Trophoblast cell (in vitro differentiated cells and primary cell): ENCODE measurements at regions not wholly inside any gene's neighbourhood (a gene's known extent, or its start where the extent isn't known, plus 50 kb on each side); places are given as distances from the start of the nearest gene placed in this dataset.
"Not testable (repeated sequence)": the region's sequence is repeated elsewhere in the genome, so short reads cannot be mapped to it uniquely, and the experiment has no call there.

Experiments
- DNase-seq, 2 donors: peaks; one replicate each; pipeline ENCODE4 v3.0.0-alpha.2; 2016
- H2AFZ ChIP-seq: 2 replicates; pipeline ENCODE4 v1.6.1; 2013; ENCODE audit warnings: low read length, moderate library complexity, mild to moderate bottlenecking; ENCODE audit not compliant: insufficient read depth, poor library complexity
- H2AK5ac ChIP-seq: 2 replicates; pipeline ENCODE4 v1.6.1; 2013; ENCODE audit warnings: mild to moderate bottlenecking, low read length
- H2BK120ac ChIP-seq: 2 replicates; pipeline ENCODE4 v1.6.1; 2013; ENCODE audit warnings: low read length, mild to moderate bottlenecking, moderate library complexity; ENCODE audit not compliant: insufficient read depth, poor library complexity
- H2BK12ac ChIP-seq: 2 replicates; pipeline ENCODE4 v1.6.1; 2013; ENCODE audit warnings: mild to moderate bottlenecking, low read length, moderate library complexity
- H2BK5ac ChIP-seq: 2 replicates; pipeline ENCODE4 v1.6.1; 2013; ENCODE audit warnings: low read length, low read depth, moderate library complexity, mild to moderate bottlenecking; ENCODE audit not compliant: poor library complexity
- H3K14ac ChIP-seq: 2 replicates; pipeline ENCODE4 v1.6.1; 2013; ENCODE audit warnings: mild to moderate bottlenecking, low read length
- H3K18ac ChIP-seq: 2 replicates; pipeline ENCODE4 v1.6.1; 2013; ENCODE audit warnings: mild to moderate bottlenecking, low read length
- H3K23ac ChIP-seq: 2 replicates; pipeline ENCODE4 v1.6.1; 2013; ENCODE audit warnings: low read length
- H3K27ac ChIP-seq: 2 replicates; pipeline ENCODE4 v1.5.1; 2013; ENCODE audit warnings: low read depth, mild to moderate bottlenecking, inconsistent platforms, low read length, moderate library complexity
- H3K27me3 ChIP-seq: 2 replicates; pipeline ENCODE4 v1.6.1; 2013; ENCODE audit warnings: inconsistent platforms, mild to moderate bottlenecking, low read length, moderate library complexity; ENCODE audit not compliant: insufficient read depth
- H3K36me3 ChIP-seq, 2 experiments: 1 replicate in 1 of 2; 2 replicates in 1 of 2; pipeline ENCODE4 v1.6.1; 2013; ENCODE audit warnings: low read length in 2 of 2, mild to moderate bottlenecking in 2 of 2, moderate library complexity in 1 of 2; ENCODE audit not compliant: insufficient read depth in 2 of 2, control insufficient read depth in 1 of 2
- H3K4ac ChIP-seq: 2 replicates; pipeline ENCODE4 v1.6.1; 2013; ENCODE audit warnings: low read depth, mild to moderate bottlenecking, low read length, moderate library complexity
- H3K4me1 ChIP-seq, 2 experiments: 1 replicate in 1 of 2; 2 replicates in 1 of 2; pipeline ENCODE4 v1.6.1; 2013; ENCODE audit warnings: low read length in 2 of 2, mild to moderate bottlenecking in 2 of 2, moderate library complexity in 1 of 2; ENCODE audit not compliant: insufficient read depth in 2 of 2, control insufficient read depth in 1 of 2
- H3K4me2 ChIP-seq: 2 replicates; pipeline ENCODE4 v1.6.1; 2013; ENCODE audit warnings: inconsistent platforms, mild to moderate bottlenecking, low read length, moderate library complexity
- H3K4me3 ChIP-seq: 2 replicates; pipeline ENCODE4 v1.5.1; 2013; ENCODE audit warnings: mild to moderate bottlenecking, low read depth, low read length, inconsistent platforms
- H3K79me1 ChIP-seq: one replicate; pipeline ENCODE4 v1.6.1; 2013; ENCODE audit warnings: low read length
- H3K79me2 ChIP-seq: 2 replicates; pipeline ENCODE4 v1.6.1; 2013; ENCODE audit warnings: low read length, mild to moderate bottlenecking; ENCODE audit not compliant: control insufficient read depth, insufficient read depth, poor library complexity
- H3K9ac ChIP-seq: 2 replicates; pipeline ENCODE4 v1.6.1; 2013; ENCODE audit warnings: mild to moderate bottlenecking, low read length
- H3K9me3 ChIP-seq: 2 replicates; pipeline ENCODE4 v1.6.1; 2013; ENCODE audit warnings: low read depth, mild to moderate bottlenecking, control low read depth, inconsistent platforms, low read length; ENCODE audit not compliant: insufficient read depth
- H4K12ac ChIP-seq: 2 replicates; pipeline ENCODE4 v1.6.1; 2013; ENCODE audit warnings: low read depth, mild to moderate bottlenecking, low read length, moderate library complexity
- H4K8ac ChIP-seq: 2 replicates; pipeline ENCODE4 v1.6.1; 2013; ENCODE audit warnings: low read depth, mild to moderate bottlenecking, low read length, moderate library complexity
- H4K91ac ChIP-seq: one replicate; pipeline ENCODE4 v1.6.1; 2013; ENCODE audit warnings: low read depth, mild to moderate bottlenecking, low read length, moderate library complexity
- WGBS: extraction: QIAGEN DNeasy Blood & Tissue Kit; methylation state at CpG from one replicate; pipeline ENCODE4 v1.1.7; 2013; ENCODE audit warnings: missing lambda C conversion rate; ENCODE audit not compliant: insufficient read length, insufficient coverage; ENCODE audit errors: extremely low coverage; 5-methylcytosine and 5-hydroxymethylcytosine counted together

GRCh38 chr18:4758980-4759379, 303.9 kb upstream of the DLGAP1 start:
- H3K79me2 ChIP-seq, result no peaks in the 10 kb centered on the region
- no peak overlapping the region for H2AK5ac ChIP-seq
- WGBS, result no CpG with 5 or more reads among the region's 4 CpGs
- no peak for DNase-seq
- no peak overlapping the region for H3K4me2 ChIP-seq
- no peak overlapping the region for H3K27ac ChIP-seq
- H3K79me1 ChIP-seq, result no peaks in the 10 kb centered on the region
- no peaks in the 10 kb centered on the region for H3K9me3 ChIP-seq
- no peak overlapping the region for H4K8ac ChIP-seq
- H2BK120ac ChIP-seq, result no peak overlapping the region
- H3K23ac ChIP-seq, result no peak overlapping the region
- H2BK5ac ChIP-seq, result no peak overlapping the region
- no peak overlapping the region for H2AFZ ChIP-seq
- H3K4me1 ChIP-seq, result peaks cover 3 to 11% of the 10 kb centered on the region in 2 experiments
- H3K14ac ChIP-seq, result no peak overlapping the region
- no peak overlapping the region for H3K9ac ChIP-seq
- H3K4me3 ChIP-seq, result no peak overlapping the region
- no peak overlapping the region for H3K18ac ChIP-seq
- no peak overlapping the region for H2BK12ac ChIP-seq
- H4K12ac ChIP-seq, result no peak overlapping the region
- no peaks in the 10 kb centered on the region for H3K36me3 ChIP-seq
- H3K4ac ChIP-seq, result no peak overlapping the region
- no peak overlapping the region for H4K91ac ChIP-seq
- no peaks in the 10 kb centered on the region for H3K27me3 ChIP-seq

GRCh38 chr18:4755848-4756247, 300.7 kb upstream of the DLGAP1 start:
- no peak overlapping the region for H4K91ac ChIP-seq
- no CpG with 5 or more reads among the region's 4 CpGs for WGBS
- peaks cover 3 to 11% of the 10 kb centered on the region in 2 experiments for H3K4me1 ChIP-seq
- no peak overlapping the region for H3K23ac ChIP-seq
- no peaks in the 10 kb centered on the region for H3K36me3 ChIP-seq
- DNase-seq, result no peak
- no peaks in the 10 kb centered on the region for H3K27me3 ChIP-seq
- H3K4me3 ChIP-seq, result no peak overlapping the region
- no peak overlapping the region for H3K4ac ChIP-seq
- H2BK120ac ChIP-seq, result no peak overlapping the region
- H2BK5ac ChIP-seq, result no peak overlapping the region
- H2AFZ ChIP-seq, result no peak overlapping the region
- H2AK5ac ChIP-seq, result no peak overlapping the region
- no peaks in the 10 kb centered on the region for H3K79me2 ChIP-seq
- H3K18ac ChIP-seq, result no peak overlapping the region
- H3K9me3 ChIP-seq, result no peaks in the 10 kb centered on the region
- no peak overlapping the region for H4K8ac ChIP-seq
- H3K4me2 ChIP-seq, result no peak overlapping the region
- H3K79me1 ChIP-seq, result no peaks in the 10 kb centered on the region
- H2BK12ac ChIP-seq, result no peak overlapping the region
- H4K12ac ChIP-seq, result no peak overlapping the region
- no peak overlapping the region for H3K27ac ChIP-seq
- H3K14ac ChIP-seq, result no peak overlapping the region
- H3K9ac ChIP-seq, result no peak overlapping the region

DNA sequence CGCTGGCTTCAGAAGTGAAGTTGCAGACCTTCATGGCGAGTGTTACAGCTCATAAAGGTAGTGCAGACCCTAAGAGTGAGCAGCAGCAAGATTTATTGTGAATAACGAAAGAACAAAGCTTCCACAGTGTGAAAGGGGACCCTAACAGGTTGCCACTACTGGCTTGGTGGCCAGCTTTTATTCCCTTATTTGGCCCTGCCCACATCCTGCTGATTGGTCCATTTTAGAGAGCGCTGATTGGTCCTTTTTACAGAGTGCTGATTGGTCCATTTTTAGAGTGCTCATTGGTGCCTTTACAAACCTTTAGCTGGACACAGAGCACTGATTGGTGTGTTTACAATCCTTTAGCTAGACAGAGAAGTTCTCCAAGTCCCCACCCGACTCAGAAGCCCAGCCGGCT, 298.0 kb upstream of the DLGAP1 start:
- not testable (repeated sequence) for H4K8ac ChIP-seq, H2AK5ac ChIP-seq, H2BK120ac ChIP-seq, H3K79me2 ChIP-seq, H4K12ac ChIP-seq, H2BK5ac ChIP-seq, H3K14ac ChIP-seq, H3K23ac ChIP-seq, H3K27ac ChIP-seq, H3K79me1 ChIP-seq, H2AFZ ChIP-seq, H3K4me2 ChIP-seq, H3K36me3 ChIP-seq, H3K27me3 ChIP-seq, H2BK12ac ChIP-seq, H3K4me1 ChIP-seq, DNase-seq, H3K9me3 ChIP-seq, H3K18ac ChIP-seq, H3K4ac ChIP-seq, H3K9ac ChIP-seq, H3K4me3 ChIP-seq, H4K91ac ChIP-seq
- WGBS, result no CpG with 5 or more reads among the region's 6 CpGs

GRCh38 chr18:4751523-4751922, 296.4 kb upstream of the DLGAP1 start:
- no peak overlapping the region for H4K12ac ChIP-seq
- H2AFZ ChIP-seq, result no peak overlapping the region
- H3K79me1 ChIP-seq, result no peaks in the 10 kb centered on the region
- H2AK5ac ChIP-seq, result no peak overlapping the region
- no peak overlapping the region for H3K27ac ChIP-seq
- H2BK120ac ChIP-seq, result no peak overlapping the region
- WGBS, result no CpG with 5 or more reads among the region's 3 CpGs
- H3K79me2 ChIP-seq, result no peaks in the 10 kb centered on the region
- no peak overlapping the region for H4K8ac ChIP-seq
- no peak overlapping the region for H3K14ac ChIP-seq
- H2BK5ac ChIP-seq, result no peak overlapping the region
- H2BK12ac ChIP-seq, result no peak overlapping the region
- no peak overlapping the region for H3K4me2 ChIP-seq
- H4K91ac ChIP-seq, result no peak overlapping the region
- no peaks in the 10 kb centered on the region for H3K36me3 ChIP-seq
- H3K4me3 ChIP-seq, result no peak overlapping the region
- H3K23ac ChIP-seq, result no peak overlapping the region
- H3K4me1 ChIP-seq, result peaks cover 0 to 2% of the 10 kb centered on the region in 2 experiments
- H3K4ac ChIP-seq, result no peak overlapping the region
- no peak for DNase-seq
- no peak overlapping the region for H3K18ac ChIP-seq
- H3K27me3 ChIP-seq, result no peaks in the 10 kb centered on the region
- H3K9me3 ChIP-seq, result no peaks in the 10 kb centered on the region
- no peak overlapping the region for H3K9ac ChIP-seq
